PC-9 (cell line): ENCODE measurements at regions not wholly inside any gene's neighbourhood (a gene's known extent, or its start where the extent isn't known, plus 50 kb on each side); places are given as distances from the start of the nearest gene placed in this dataset.

ENCODE experiments used
- BruUV-seq: library from RNA; stranded (reverse); fragments of 400-500 nt; replicated peaks from 2 replicates; lab custom pipeline; 2021; lab: Mats Ljungman, UMichigan
- CTCF ChIA-PET: fragments of 300-600 bp; sonication (Branson Sonifier 250); formaldehyde crosslinking; loops from one replicate; lab custom pipeline; 2022; ENCODE audit warnings: antibody characterized with exemption; lab: Charles Lee
- POLR2A ChIA-PET: fragments of 300-600 bp; sonication (Branson Sonifier 250); formaldehyde crosslinking; loops from one replicate; lab custom pipeline; 2022; ENCODE audit warnings: antibody characterized with exemption; ENCODE audit not compliant: unreplicated experiment; lab: Charles Lee
- DNase-seq, 2 experiments: peaks; one replicate each; pipeline versions ENCODE4 v3.0.0 to v3.0.0-alpha.2; 2015 to 2022; ENCODE audit warnings: mixed read lengths in 1 of 2
- H2AFZ ChIP-seq: fragments of 200-600 bp; sonication (generic); 2 replicates; pipeline ENCODE4 v1.8.1; 2017; ENCODE audit warnings: antibody characterized with exemption
- H3F3A ChIP-seq: fragments of 200-600 bp; sonication (generic); 2 replicates; pipeline ENCODE4 v1.8.1; 2017; ENCODE audit warnings: antibody characterized with exemption, mild to moderate bottlenecking, low read depth; ENCODE audit not compliant: insufficient read depth
- H3K27ac ChIP-seq: fragments of 200-600 bp; sonication (generic); 2 replicates; pipeline ENCODE4 v1.6.1; 2016; ENCODE audit warnings: mixed run types
- H3K27me3 ChIP-seq: fragments of 200-600 bp; sonication (generic); 2 replicates; pipeline ENCODE4 v1.6.1; 2016; ENCODE audit warnings: low read depth, mixed run types; ENCODE audit not compliant: insufficient read depth
- H3K36me3 ChIP-seq: fragments of 200-600 bp; sonication (generic); 2 replicates; pipeline ENCODE4 v1.6.1; 2016; ENCODE audit warnings: low read depth, mixed run types
- H3K4me1 ChIP-seq: fragments of 200-600 bp; sonication (generic); replicated peaks from 2 replicates; pipeline ENCODE4 v1.6.1; 2016; ENCODE audit warnings: mixed run types; ENCODE audit not compliant: insufficient read depth
- H3K4me2 ChIP-seq: fragments of 200-600 bp; sonication (generic); 2 replicates; pipeline ENCODE4 v1.6.1; 2017; ENCODE audit warnings: mixed run types
- H3K4me3 ChIP-seq: fragments of 200-600 bp; sonication (generic); 2 replicates; pipeline ENCODE4 v1.6.1; 2016; ENCODE audit warnings: mixed run types
- H3K79me2 ChIP-seq: fragments of 200-600 bp; sonication (generic); 2 replicates; pipeline ENCODE4 v1.6.1; 2017; ENCODE audit warnings: low read depth, mixed run types
- H3K9me2 ChIP-seq: fragments of 200-600 bp; sonication (generic); 2 replicates; pipeline ENCODE4 v1.8.1; 2017; ENCODE audit warnings: mild to moderate bottlenecking; ENCODE audit not compliant: insufficient read depth
- H3K9me3 ChIP-seq: fragments of 200-600 bp; sonication (generic); 2 replicates; pipeline ENCODE4 v1.8.1; 2016; ENCODE audit warnings: low read depth; ENCODE audit not compliant: insufficient read depth
- H4K20me1 ChIP-seq: fragments of 200-600 bp; sonication (generic); 2 replicates; pipeline ENCODE4 v1.8.1; 2017; ENCODE audit not compliant: insufficient read depth
- CTCF ChIP-seq: fragments of 200-600 bp; sonication (generic); conservative IDR thresholded peaks from 2 replicates; pipeline ENCODE4 v1.6.1; 2017; ENCODE audit warnings: mixed run types, antibody characterized with exemption, mild to moderate bottlenecking, moderate library complexity
- EZH2 ChIP-seq: fragments of 200-600 bp; sonication (generic); IDR thresholded peaks from 2 replicates; pipeline ENCODE4 v1.8.0; 2017; ENCODE audit warnings: antibody characterized with exemption, low read depth
- intact Hi-C: fragments of 100-400 bp; cut with micrococcal nuclease; formaldehyde crosslinking; loops from one replicate; pipeline ENCODE4 v1.10.0; 2022; ENCODE audit not compliant: unreplicated experiment

DNA sequence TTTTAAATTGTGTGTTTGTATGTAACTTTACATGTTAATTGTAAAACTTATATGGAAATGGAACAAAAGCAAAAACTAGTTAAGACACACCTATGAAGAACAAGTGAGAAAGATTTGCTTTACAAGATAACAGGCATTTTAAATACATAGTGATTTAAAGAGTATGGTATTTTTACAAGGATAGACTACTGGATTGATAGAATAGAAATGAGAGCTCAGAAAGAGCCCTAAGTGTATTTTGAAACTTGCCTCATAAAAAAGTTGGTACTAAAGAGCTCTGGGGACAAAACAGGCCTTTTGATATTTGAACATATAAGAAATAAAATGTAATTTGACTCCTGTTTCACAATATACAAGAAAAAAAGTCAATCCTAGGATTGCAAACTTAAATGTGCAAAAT, 928.4 kb downstream of the REEP3 start:
- TF ChIP-seq CTCF (no peak), EZH2 (no peak)
- no peaks in the 10 kb centered on the region for H3F3A ChIP-seq
- H3K4me1 ChIP-seq, result no peaks in the 10 kb centered on the region
- intact Hi-C loops, result no loop called here
- no peaks in the 10 kb centered on the region for H3K36me3 ChIP-seq
- H3K79me2 ChIP-seq, result no peaks in the 10 kb centered on the region
- DNase-seq, result no peak
- no peaks in the 10 kb centered on the region for H3K9me2 ChIP-seq
- no TSS peak for BruUV-seq
- no peaks in the 10 kb centered on the region for H3K27me3 ChIP-seq
- CTCF ChIA-PET, result no interaction called here
- no peak overlapping the region for H3K4me3 ChIP-seq
- no peak overlapping the region for H2AFZ ChIP-seq
- H3K4me2 ChIP-seq, result no peak overlapping the region
- H3K27ac ChIP-seq, result no peak overlapping the region
- no peaks in the 10 kb centered on the region for H4K20me1 ChIP-seq
- POLR2A ChIA-PET, result no interaction called here
- H3K9me3 ChIP-seq, result no peaks in the 10 kb centered on the region

- no peak overlapping the region for H3K4me2 ChIP-seq
- no peaks in the 10 kb centered on the region for H3F3A ChIP-seq
- H3K36me3 ChIP-seq, result no peaks in the 10 kb centered on the region
- no peak overlapping the region for H3K27ac ChIP-seq
- H3K79me2 ChIP-seq, result no peaks in the 10 kb centered on the region
- no TSS peak for BruUV-seq
- ChIA-PET CTCF (no interaction called here), POLR2A (no interaction called here)
- no peak for DNase-seq
- H3K4me1 ChIP-seq, result no peaks in the 10 kb centered on the region
- no peaks in the 10 kb centered on the region for H3K9me2 ChIP-seq
- H3K9me3 ChIP-seq, result no peaks in the 10 kb centered on the region
- no peaks in the 10 kb centered on the region for H3K27me3 ChIP-seq
- intact Hi-C loops, result no loop called here
- TF ChIP-seq EZH2 (no peak), CTCF (no peak)
- no peak overlapping the region for H3K4me3 ChIP-seq
- no peak overlapping the region for H2AFZ ChIP-seq
- no peaks in the 10 kb centered on the region for H4K20me1 ChIP-seq
These were observed 929.1 kb downstream of the REEP3 start for GRCh38 chr10:64450312-64450711.

- Histone ChIP-seq H3K27me3 (no peaks in the 10 kb centered on the region), H3K27ac (no peak overlapping the region), H3K79me2 (no peaks in the 10 kb centered on the region), H3K36me3 (no peaks in the 10 kb centered on the region), H3K9me2 (no peaks in the 10 kb centered on the region), H3K4me2 (no peak overlapping the region), H2AFZ (no peak overlapping the region), H4K20me1 (no peaks in the 10 kb centered on the region), H3F3A (no peaks in the 10 kb centered on the region), H3K4me1 (no peaks in the 10 kb centered on the region), H3K4me3 (no peak overlapping the region), H3K9me3 (no peaks in the 10 kb centered on the region)
- no TSS peak for BruUV-seq
- intact Hi-C loops, result no loop called here
- POLR2A ChIA-PET, result no interaction called here
- DNase-seq, result no peak
- TF ChIP-seq CTCF (no peak), EZH2 (no peak)
- CTCF ChIA-PET, result interaction anchor here (0.6 kb wide), 1 partner anchor 530 kb away, joined by 4 read pairs; no protein-coding TSS in a partner anchor
These were observed 933.8 kb downstream of the REEP3 start for GRCh38 chr10:64454962-64455361.
